SH-SY5Y (cell line): ENCODE measurements at regions not wholly inside any gene's neighbourhood (a gene's known extent, or its start where the extent isn't known, plus 50 kb on each side); places are given as distances from the start of the nearest gene placed in this dataset.

Experiments
- GATA2 ChIP-seq: IDR thresholded peaks from 2 replicates; pipeline ENCODE4 v1.6.1; 2011; ENCODE audit warnings: mild to moderate bottlenecking, low read depth, low read length
- GATA3 ChIP-seq: IDR thresholded peaks from 2 replicates; pipeline ENCODE4 v1.6.1; 2011; ENCODE audit warnings: low read depth, mild to moderate bottlenecking, low read length, moderate library complexity

DNA sequence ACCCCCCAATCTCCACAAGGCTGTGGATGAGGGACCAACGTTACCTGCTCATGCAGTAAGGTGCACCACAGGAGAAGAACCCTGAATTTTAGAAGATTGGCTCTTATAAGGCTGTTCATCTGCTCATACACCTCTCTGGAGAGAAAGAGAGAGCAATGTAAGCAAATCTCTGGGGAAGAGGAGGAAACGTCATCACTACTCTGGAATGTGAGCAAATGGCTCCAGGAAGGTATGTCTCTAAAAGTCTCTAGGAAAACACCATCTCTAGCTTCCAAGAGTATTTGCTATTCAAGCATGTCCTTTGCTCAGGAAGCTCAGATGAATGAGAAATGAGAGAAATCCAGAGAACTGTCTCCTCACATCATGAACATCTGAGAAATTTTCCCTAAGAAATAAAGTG is 235.4 kb downstream of the TBL1XR1 start:
- TF ChIP-seq GATA2 (no peak), GATA3 (no peak)
